ENCODE measurements at regions not wholly inside any gene's neighbourhood (a gene's known extent, or its start where the extent isn't known, plus 50 kb on each side); places are given as distances from the start of the nearest gene placed in this dataset.

- no peak for DNase-seq (ENCODE audit: low read depth, low spot score)
These were observed 97.1 kb upstream of the NRXN3 start for GRCh38 chr14:78073028-78073427.

GRCh38 chr14:78074561-78074960, 95.6 kb upstream of the NRXN3 start:
- no peak for DNase-seq (ENCODE audit: low read depth, low spot score)

- DNase-seq (ENCODE audit: low read depth, low spot score), result no peak
These were observed 95.1 kb upstream of the NRXN3 start for GRCh38 chr14:78075033-78075432.

GRCh38 chr14:78075555-78076277, 94.5 kb upstream of the NRXN3 start:
- DNase-seq (ENCODE audit: low read depth, low spot score), result no peak

- DNase-seq (ENCODE audit: low read depth, low spot score), result no peak
These were observed 88.9 kb upstream of the NRXN3 start for GRCh38 chr14:78081245-78081644.

- DNase-seq (ENCODE audit: low read depth, low spot score), result no peak
These were observed 86.3 kb upstream of the NRXN3 start for GRCh38 chr14:78083837-78084236.

- DNase-seq (ENCODE audit: low read depth, low spot score), result no peak
These were observed 83.8 kb upstream of the NRXN3 start for GRCh38 chr14:78086342-78086741.

- DNase-seq (ENCODE audit: low read depth, low spot score), result peak; percentile 12
These were observed 81.3 kb upstream of the NRXN3 start for GRCh38 chr14:78088916-78089315.

- DNase-seq (ENCODE audit: low read depth, low spot score), result no peak
These were observed 79.3 kb upstream of the NRXN3 start for GRCh38 chr14:78090864-78091263.

GRCh38 chr14:78091361-78091760, 78.8 kb upstream of the NRXN3 start:
- DNase-seq (ENCODE audit: low read depth, low spot score), result no peak

GRCh38 chr14:78092040-78092439, 78.1 kb upstream of the NRXN3 start:
- peak; percentile 37 for DNase-seq (ENCODE audit: low read depth, low spot score)

- no peak for DNase-seq (ENCODE audit: low read depth, low spot score)
These were observed 66.9 kb upstream of the NRXN3 start for GRCh38 chr14:78103271-78103670.

- DNase-seq (ENCODE audit: low read depth, low spot score), result no peak
These were observed 66.0 kb upstream of the NRXN3 start for GRCh38 chr14:78104160-78104559.

- no peak for DNase-seq (ENCODE audit: low read depth, low spot score)
These were observed 65.5 kb upstream of the NRXN3 start for GRCh38 chr14:78104655-78105054.

GRCh38 chr14:78106381-78106780, 63.8 kb upstream of the NRXN3 start:
- DNase-seq (ENCODE audit: low read depth, low spot score), result no peak

- DNase-seq (ENCODE audit: low read depth, low spot score), result no peak
These were observed 63.0 kb upstream of the NRXN3 start for GRCh38 chr14:78107166-78107565.

GRCh38 chr14:78119440-78119839, 50.7 kb upstream of the NRXN3 start:
- DNase-seq (ENCODE audit: low read depth, low spot score), result no peak

Data from ELF-1 (cell line).